ENCODE measurements at regions not wholly inside any gene's neighbourhood (a gene's known extent, or its start where the extent isn't known, plus 50 kb on each side); places are given as distances from the start of the nearest gene placed in this dataset.

GRCh38 chr1:208665936-208666335 is 421.8 kb upstream of the PLXNA2 start:
- no peaks in the 10 kb centered on the region for H3K27me3 ChIP-seq (ENCODE audit: low read depth)
- ATAC-seq (no peak), DNase-seq (no peak)
- no peak overlapping the region for H3K27ac ChIP-seq
- H3K36me3 ChIP-seq: no peaks in the 10 kb centered on the region
- H3K4me3 ChIP-seq: no peak overlapping the region
- no peaks in the 10 kb centered on the region for H3K9me3 ChIP-seq
- intact Hi-C loops (cut with DNase I): no loop called here
- H3K4me1 ChIP-seq: no peaks in the 10 kb centered on the region
- TF ChIP-seq CTCF (IDR thresholded peaks at IDR 0.05): no peak

- no peak overlapping the region for H3K27ac ChIP-seq
- TF ChIP-seq CTCF (IDR thresholded peaks at IDR 0.05): no peak
- H3K4me1 ChIP-seq: no peaks in the 10 kb centered on the region
- H3K36me3 ChIP-seq: no peaks in the 10 kb centered on the region
- H3K9me3 ChIP-seq: no peaks in the 10 kb centered on the region
- DNase-seq: no peak
- H3K27me3 ChIP-seq (ENCODE audit: low read depth): no peaks in the 10 kb centered on the region
- H3K4me3 ChIP-seq: no peak overlapping the region
- no peak for ATAC-seq
- intact Hi-C loops (cut with DNase I): no loop called here
Measured at GRCh38 chr1:208668991-208669390, 424.8 kb upstream of the PLXNA2 start.

DNA sequence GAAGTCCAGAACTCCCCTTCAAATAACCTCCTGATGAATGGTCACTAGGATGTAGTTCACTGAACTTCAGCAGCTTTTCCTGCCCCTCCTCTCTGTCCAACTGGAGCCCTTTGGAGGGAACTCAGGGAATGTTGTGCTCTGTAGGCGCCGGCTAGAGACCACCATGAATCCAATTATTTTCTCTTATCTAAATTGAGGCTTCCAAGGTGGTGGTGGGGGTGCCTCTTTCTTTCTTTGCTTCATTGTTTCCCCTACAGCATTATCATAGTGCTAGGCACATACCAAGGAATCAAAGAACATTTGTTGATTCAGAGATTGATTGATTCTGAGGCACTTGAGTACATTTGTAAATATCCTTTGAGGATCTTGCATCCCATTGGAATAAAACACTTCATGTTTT is 426.6 kb upstream of the PLXNA2 start:
- intact Hi-C loops (cut with DNase I): no loop called here
- no peak for TF ChIP-seq CTCF (IDR thresholded peaks at IDR 0.05)
- DNase-seq (no peak), ATAC-seq (no peak)
- Histone ChIP-seq H3K27ac (no peak overlapping the region), H3K36me3 (no peaks in the 10 kb centered on the region), H3K4me3 (no peak overlapping the region), H3K27me3 (ENCODE audit: low read depth) (no peaks in the 10 kb centered on the region), H3K4me1 (no peaks in the 10 kb centered on the region), H3K9me3 (no peaks in the 10 kb centered on the region)

DNA sequence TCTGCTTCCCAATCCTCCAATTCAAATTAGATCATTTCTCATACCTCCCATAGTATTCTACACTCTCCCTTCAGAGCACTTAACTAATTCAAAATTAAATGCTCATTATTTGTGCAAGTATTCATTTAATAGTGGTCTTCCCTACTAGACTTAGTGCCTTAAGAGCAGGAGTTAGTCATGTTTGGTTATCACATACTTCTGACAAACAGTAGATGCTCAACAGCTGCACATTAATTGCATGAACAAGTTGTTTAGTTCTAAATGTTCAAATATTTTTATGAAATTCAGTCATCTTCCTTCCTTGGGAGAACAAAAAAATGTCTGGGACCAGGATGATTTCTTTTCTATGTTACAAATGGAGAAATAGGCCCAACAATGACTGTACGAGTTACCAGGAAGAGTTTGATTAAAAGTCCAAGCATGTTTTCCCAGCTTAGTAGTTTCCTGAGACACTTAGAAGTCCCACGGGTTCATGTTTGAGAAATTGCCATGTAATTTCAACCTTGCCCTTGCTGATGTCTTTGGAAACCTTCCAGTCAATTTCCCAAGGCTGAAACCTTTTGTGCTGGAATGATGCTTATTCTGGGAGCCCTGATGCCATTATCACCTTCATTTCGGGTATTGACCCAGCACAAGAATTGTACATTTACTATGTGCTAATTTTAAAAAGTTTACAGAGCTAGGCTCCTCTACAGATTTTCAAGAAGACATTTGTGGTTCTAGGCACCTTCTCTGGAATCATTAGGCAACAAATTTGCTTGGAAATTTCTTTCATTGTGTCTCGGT is 437.9 kb upstream of the PLXNA2 start:
- no peak for DNase-seq
- no peak for TF ChIP-seq CTCF (IDR thresholded peaks at IDR 0.05)
- Histone ChIP-seq H3K4me3 (no peak overlapping the region), H3K4me1 (no peaks in the 10 kb centered on the region), H3K27me3 (ENCODE audit: low read depth) (no peaks in the 10 kb centered on the region), H3K36me3 (no peaks in the 10 kb centered on the region), H3K27ac (no peak overlapping the region), H3K9me3 (no peaks in the 10 kb centered on the region)
- intact Hi-C loops (cut with DNase I): no loop called here
- ATAC-seq: no peak

- no peak overlapping the region for H3K27ac ChIP-seq
- no peaks in the 10 kb centered on the region for H3K4me1 ChIP-seq
- no peaks in the 10 kb centered on the region for H3K27me3 ChIP-seq (ENCODE audit: low read depth)
- H3K9me3 ChIP-seq: no peaks in the 10 kb centered on the region
- H3K36me3 ChIP-seq: no peaks in the 10 kb centered on the region
- ATAC-seq (no peak), DNase-seq (no peak)
- H3K4me3 ChIP-seq: no peak overlapping the region
- no peak for TF ChIP-seq CTCF (IDR thresholded peaks at IDR 0.05)
- intact Hi-C loops (cut with DNase I): no loop called here
Measured at GRCh38 chr1:208682664-208683013, 438.5 kb upstream of the PLXNA2 start.

All from lower lobe of right lung (tissue), 2 donors.